Fibroblast of lung (primary cell): ENCODE measurements at regions not wholly inside any gene's neighbourhood (a gene's known extent, or its start where the extent isn't known, plus 50 kb on each side); places are given as distances from the start of the nearest gene placed in this dataset.
"Not testable (repeated sequence)": the region's sequence is repeated elsewhere in the genome, so short reads cannot be mapped to it uniquely, and the experiment has no call there.

Experiments used
- DNase-seq, 2 donors: peaks; one replicate each; pipeline versions ENCODE4 v3.0.0 to v3.0.0-alpha.2; 2010; ENCODE audit warnings: low read depth in 2 of 2
- H2AFZ ChIP-seq: 2 replicates; pipeline ENCODE4 v1.5.1; 2012; ENCODE audit warnings: low read length, control low read depth, inconsistent platforms
- H3K27ac ChIP-seq: 2 replicates; pipeline ENCODE4 v1.5.1; 2011; ENCODE audit warnings: low read length, control low read depth; ENCODE audit not compliant: insufficient read depth
- H3K27me3 ChIP-seq: 2 replicates; pipeline ENCODE4 v1.5.1; 2011; ENCODE audit warnings: mild to moderate bottlenecking, low read length; ENCODE audit not compliant: control insufficient read depth, insufficient read depth
- H3K36me3 ChIP-seq: 2 replicates; pipeline ENCODE4 v1.5.1; 2011; ENCODE audit warnings: low read length; ENCODE audit not compliant: control insufficient read depth, insufficient read depth
- H3K4me1 ChIP-seq: 2 replicates; pipeline ENCODE4 v1.5.1; 2011; ENCODE audit warnings: low read length; ENCODE audit not compliant: control insufficient read depth, insufficient read depth; ENCODE audit errors: extremely low read depth
- H3K4me2 ChIP-seq: 2 replicates; pipeline ENCODE4 v1.5.1; 2011; ENCODE audit warnings: low read length, control low read depth; ENCODE audit not compliant: insufficient read depth; ENCODE audit errors: extremely low read depth
- H3K4me3 ChIP-seq, 4 experiments: fragments of 200-600 bp in 1 of 4; sonication (generic) in 1 of 4; replicated peaks in 1 of 4; 2 replicates each; pipeline ENCODE4 v1.5.1; 2011 to 2016; ENCODE audit warnings: low read length in 4 of 4, low read depth in 3 of 4, mild to moderate bottlenecking in 3 of 4, control low read depth in 2 of 4, inconsistent platforms in 1 of 4, mixed read lengths in 1 of 4; ENCODE audit not compliant: insufficient read depth in 1 of 4; ENCODE audit errors: control extremely low read depth in 1 of 4
- H3K79me2 ChIP-seq: 2 replicates; pipeline ENCODE4 v1.5.1; 2012; ENCODE audit warnings: mild to moderate bottlenecking, low read length, inconsistent platforms; ENCODE audit not compliant: control insufficient read depth, insufficient read depth
- H3K9ac ChIP-seq: 2 replicates; pipeline ENCODE4 v1.5.1; 2011; ENCODE audit warnings: mild to moderate bottlenecking, low read length, control low read depth; ENCODE audit not compliant: insufficient read depth
- H3K9me3 ChIP-seq: 2 replicates; pipeline ENCODE4 v1.5.1; 2012; ENCODE audit warnings: low read depth, low read length; ENCODE audit not compliant: control insufficient read depth, insufficient read depth
- H4K20me1 ChIP-seq: 2 replicates; pipeline ENCODE4 v1.5.1; 2011; ENCODE audit warnings: low read length; ENCODE audit not compliant: control insufficient read depth, insufficient read depth; ENCODE audit errors: extremely low read depth

DNA sequence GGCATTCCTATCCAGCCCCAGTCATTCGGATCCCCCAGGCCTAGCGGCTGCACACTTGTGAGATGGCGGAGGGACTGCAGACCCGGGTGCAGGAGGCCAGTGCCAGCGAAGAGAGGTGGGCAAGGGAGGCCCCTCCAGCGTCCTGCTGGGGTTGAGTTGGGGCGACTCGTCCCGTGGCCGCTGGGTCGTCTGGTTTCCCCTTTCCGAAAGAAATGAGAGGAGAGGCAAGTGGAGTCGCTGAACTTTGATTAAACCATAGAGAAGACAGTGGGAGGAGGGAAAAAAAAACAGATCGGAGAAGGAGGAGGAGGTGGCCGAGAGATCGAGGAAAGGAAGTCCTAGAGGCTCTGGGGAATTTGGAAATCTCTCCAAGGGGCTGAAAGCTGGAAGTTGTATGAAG lies 465.2 kb upstream of the ZNG1F start:
- not testable (repeated sequence) for H2AFZ ChIP-seq, H3K9me3 ChIP-seq, H4K20me1 ChIP-seq, DNase-seq, H3K4me1 ChIP-seq, H3K4me3 ChIP-seq, H3K27me3 ChIP-seq, H3K79me2 ChIP-seq, H3K27ac ChIP-seq, H3K4me2 ChIP-seq, H3K36me3 ChIP-seq, H3K9ac ChIP-seq

DNA sequence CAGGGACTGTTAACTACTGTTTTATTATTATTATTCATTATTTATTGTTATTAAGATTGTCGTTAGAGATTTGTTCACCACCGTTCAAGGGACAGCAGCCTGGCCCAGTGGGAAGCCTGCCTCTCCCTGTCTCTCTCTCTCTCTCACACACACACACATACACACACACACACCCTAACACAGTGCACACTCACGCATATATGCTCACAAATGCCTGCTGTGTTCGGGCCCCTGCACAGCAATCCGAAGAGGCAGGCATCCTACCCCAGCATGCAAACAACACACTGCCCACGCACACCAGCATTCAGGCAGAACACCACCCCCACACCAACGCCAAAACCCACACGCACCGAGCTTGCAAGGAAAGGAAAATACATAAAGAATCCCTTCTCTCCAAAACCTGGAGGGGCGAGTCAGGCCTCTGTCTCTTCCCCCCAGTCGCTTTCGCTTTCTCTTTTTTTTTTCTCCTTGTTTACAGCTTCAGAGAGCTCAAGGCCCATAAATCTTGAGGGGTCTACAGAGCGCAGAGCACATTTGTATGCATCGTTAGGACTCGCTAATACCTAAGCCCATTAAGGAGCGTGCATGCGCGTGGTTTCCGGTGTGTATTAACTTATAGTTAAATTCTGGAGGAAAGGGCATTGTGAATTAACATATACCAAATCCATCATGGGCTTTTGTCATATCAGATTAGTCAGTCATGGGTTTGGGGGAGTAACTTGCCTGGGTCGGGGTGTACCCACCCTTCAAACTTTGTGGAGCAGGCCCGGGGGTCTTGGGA lies 464.6 kb upstream of the ZNG1F start:
- not testable (repeated sequence) for H4K20me1 ChIP-seq, DNase-seq, H3K4me3 ChIP-seq, H3K4me2 ChIP-seq, H2AFZ ChIP-seq, H3K79me2 ChIP-seq, H3K9ac ChIP-seq, H3K27me3 ChIP-seq, H3K9me3 ChIP-seq, H3K27ac ChIP-seq, H3K4me1 ChIP-seq, H3K36me3 ChIP-seq

DNA sequence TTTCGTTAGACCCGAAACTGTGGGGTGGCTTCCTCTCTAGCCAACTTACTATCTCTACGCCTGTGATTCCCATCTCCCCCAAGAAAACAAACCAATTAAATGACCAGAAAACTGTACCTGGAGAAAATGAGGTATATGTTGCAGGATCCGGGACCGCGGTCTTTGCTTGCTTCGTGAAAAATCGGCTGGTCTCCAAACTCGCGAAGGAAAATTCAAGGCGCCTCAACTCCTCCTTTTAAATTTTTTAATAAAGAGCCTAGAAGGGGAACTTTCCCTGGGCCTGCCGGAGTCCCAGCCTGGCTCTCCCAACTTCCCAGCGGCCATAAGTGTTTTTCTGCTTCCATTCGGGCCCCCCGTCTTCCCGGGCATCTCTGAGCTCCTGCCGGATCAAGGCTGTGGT lies 463.7 kb upstream of the ZNG1F start:
- H4K20me1 ChIP-seq, H3K27ac ChIP-seq, H3K4me3 ChIP-seq, DNase-seq, H3K9ac ChIP-seq, H3K36me3 ChIP-seq, H3K9me3 ChIP-seq, H3K27me3 ChIP-seq, H3K4me2 ChIP-seq, H2AFZ ChIP-seq, H3K79me2 ChIP-seq, H3K4me1 ChIP-seq: not testable (repeated sequence)

DNA sequence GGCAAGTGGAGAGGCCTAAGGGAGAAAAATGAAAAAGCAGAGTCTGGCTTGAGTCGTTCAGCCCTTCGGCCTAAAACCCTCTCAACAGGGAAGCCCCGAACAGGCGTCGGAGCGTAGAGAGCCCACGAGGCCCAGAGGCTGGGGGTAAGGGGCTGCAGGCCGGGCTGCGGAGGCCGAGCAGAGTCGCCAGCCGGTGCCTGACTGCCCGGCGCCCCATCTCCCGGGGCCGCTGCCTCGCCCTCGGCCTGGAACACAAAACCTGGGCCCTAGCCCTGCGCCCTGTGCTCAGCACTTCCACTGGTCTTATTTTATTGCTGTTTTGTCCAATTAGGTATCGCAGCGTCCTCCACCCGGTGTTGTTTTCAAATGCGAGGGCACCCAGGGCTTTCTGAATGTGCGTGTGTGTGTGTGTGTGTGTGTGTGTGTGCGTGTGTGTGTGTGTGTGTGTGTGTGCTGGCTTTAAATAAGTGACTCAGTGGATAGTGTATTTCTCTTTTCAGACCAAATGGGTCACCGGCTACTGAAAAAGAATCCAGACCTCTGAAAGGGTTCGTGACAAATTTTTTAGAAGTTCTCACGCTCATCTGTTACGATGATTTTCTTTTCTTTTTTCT lies 463.1 kb upstream of the ZNG1F start:
- H3K4me1 ChIP-seq, H3K9ac ChIP-seq, H3K36me3 ChIP-seq, H3K4me3 ChIP-seq, H3K79me2 ChIP-seq, H3K27me3 ChIP-seq, H4K20me1 ChIP-seq, H2AFZ ChIP-seq, H3K4me2 ChIP-seq, DNase-seq, H3K9me3 ChIP-seq, H3K27ac ChIP-seq: not testable (repeated sequence)

DNA sequence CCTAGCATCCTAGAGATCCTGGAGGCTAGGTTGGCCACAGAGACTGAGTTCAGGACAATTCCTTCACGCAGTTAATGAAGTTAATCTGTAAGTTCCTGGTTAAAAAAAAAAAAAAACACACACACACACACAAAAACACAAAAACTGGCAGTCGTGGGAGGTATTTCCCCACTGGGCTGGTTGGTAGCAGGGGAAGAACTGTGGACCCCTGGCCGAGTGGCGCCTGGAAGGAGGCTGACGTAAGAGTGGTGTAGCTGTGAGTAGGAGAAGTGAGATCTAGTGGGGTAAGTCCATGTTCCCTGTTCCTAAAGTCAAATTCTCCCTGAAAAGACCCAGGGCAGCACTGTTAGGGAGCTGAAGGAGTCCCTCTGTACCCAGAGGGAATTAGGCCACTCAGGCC lies 461.0 kb upstream of the ZNG1F start:
- not testable (repeated sequence) for DNase-seq, H3K9ac ChIP-seq, H3K4me2 ChIP-seq, H3K36me3 ChIP-seq, H3K27ac ChIP-seq, H3K79me2 ChIP-seq, H3K9me3 ChIP-seq, H3K4me1 ChIP-seq, H3K4me3 ChIP-seq, H2AFZ ChIP-seq, H3K27me3 ChIP-seq, H4K20me1 ChIP-seq

DNA sequence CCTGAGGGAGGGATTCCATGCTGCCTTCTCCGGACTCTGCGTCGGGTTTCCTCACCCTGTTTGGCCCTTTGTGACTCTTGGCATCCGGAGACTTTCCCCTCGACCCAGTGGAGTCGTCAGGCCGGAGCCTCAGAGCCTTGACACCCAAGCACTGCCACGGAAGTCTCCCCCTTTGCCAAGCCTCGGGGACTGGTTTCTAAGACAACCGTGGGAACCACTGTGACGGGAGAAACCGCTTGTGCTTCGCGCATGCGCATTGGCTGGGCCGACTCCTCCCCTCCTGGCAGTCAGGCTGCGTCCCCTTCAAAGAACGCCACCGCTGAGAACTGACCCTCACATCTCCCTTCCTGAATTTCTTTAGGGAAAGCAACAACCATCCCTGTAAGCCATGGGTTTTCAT lies 459.4 kb upstream of the ZNG1F start:
- H3K27ac ChIP-seq, H3K9ac ChIP-seq, DNase-seq, H3K9me3 ChIP-seq, H3K36me3 ChIP-seq, H4K20me1 ChIP-seq, H3K4me3 ChIP-seq, H3K4me2 ChIP-seq, H2AFZ ChIP-seq, H3K27me3 ChIP-seq, H3K4me1 ChIP-seq, H3K79me2 ChIP-seq: not testable (repeated sequence)

DNA sequence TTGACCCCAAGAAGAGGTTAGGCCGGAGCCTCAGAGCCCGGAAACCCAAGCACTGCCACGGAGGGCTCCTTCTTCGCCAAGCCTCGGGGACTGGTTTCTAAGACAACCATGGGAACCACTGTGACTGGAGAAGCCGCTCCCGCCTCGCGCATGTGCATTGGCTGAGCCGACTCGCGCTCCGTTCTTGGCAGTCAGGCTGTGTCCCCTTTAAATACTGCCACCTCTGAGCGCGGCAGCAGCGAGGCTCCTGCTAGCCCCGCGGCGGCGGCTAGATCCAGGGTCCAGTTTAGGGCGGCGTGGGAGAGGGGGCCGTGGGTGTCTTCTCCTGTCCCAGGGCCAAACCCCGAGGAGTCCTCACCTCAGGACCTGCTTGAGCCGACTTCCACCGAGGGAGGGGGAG lies 457.1 kb upstream of the ZNG1F start:
- H3K36me3 ChIP-seq, H3K27me3 ChIP-seq, DNase-seq, H4K20me1 ChIP-seq, H3K9me3 ChIP-seq, H3K27ac ChIP-seq, H3K4me3 ChIP-seq, H2AFZ ChIP-seq, H3K4me1 ChIP-seq, H3K79me2 ChIP-seq, H3K9ac ChIP-seq, H3K4me2 ChIP-seq: not testable (repeated sequence)
